ENCODE measurements at regions not wholly inside any gene's neighbourhood (a gene's known extent, or its start where the extent isn't known, plus 50 kb on each side); places are given as distances from the start of the nearest gene placed in this dataset.

DNA sequence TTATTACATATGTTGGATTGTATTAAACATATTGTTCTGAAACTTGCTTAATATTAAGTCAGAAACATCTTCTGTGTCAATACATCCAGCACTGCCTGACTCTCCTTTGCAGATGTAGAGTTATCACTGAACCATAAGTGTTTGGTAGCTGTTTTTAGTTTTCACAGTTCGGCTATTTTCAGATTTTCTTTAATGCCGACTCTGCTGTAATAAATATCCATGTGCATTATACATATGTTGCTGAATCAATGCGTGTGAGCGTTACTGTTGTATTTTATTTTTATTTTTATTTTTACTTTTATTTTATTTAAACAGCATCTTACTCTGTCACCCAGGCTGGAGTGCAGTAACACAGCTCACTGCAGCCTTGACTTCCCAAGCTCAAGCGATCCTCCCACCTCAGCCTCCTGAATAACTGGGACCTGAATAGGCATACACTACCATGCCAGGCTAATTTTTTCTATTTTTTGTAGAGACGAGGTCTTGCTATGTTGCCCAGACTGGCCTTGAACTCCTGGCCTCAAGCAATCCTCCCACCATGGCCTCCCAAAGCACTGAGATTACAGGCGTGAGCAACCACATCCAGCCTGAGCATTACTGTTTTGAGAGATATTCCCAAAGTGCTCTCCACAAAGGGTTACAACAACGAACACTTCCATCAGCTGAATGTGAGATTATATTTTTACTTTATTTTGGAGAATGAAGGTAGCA is 50.7 kb upstream of the NOCT start:
- TF ChIP-seq, protein P1, sequence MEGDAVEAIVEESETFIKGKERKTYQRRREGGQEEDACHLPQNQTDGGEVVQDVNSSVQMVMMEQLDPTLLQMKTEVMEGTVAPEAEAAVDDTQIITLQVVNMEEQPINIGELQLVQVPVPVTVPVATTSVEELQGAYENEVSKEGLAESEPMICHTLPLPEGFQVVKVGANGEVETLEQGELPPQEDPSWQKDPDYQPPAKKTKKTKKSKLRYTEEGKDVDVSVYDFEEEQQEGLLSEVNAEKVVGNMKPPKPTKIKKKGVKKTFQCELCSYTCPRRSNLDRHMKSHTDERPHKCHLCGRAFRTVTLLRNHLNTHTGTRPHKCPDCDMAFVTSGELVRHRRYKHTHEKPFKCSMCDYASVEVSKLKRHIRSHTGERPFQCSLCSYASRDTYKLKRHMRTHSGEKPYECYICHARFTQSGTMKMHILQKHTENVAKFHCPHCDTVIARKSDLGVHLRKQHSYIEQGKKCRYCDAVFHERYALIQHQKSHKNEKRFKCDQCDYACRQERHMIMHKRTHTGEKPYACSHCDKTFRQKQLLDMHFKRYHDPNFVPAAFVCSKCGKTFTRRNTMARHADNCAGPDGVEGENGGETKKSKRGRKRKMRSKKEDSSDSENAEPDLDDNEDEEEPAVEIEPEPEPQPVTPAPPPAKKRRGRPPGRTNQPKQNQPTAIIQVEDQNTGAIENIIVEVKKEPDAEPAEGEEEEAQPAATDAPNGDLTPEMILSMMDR (IDR thresholded peaks at IDR 0.05; ENCODE audit: insufficient read depth, low read depth, low read length, missing control alignments), result no peak
- no peak for DNase-seq (ENCODE audit: low read depth)
- H3K4me3 ChIP-seq (ENCODE audit: low read depth, low read length), result no peak overlapping the region

DNA sequence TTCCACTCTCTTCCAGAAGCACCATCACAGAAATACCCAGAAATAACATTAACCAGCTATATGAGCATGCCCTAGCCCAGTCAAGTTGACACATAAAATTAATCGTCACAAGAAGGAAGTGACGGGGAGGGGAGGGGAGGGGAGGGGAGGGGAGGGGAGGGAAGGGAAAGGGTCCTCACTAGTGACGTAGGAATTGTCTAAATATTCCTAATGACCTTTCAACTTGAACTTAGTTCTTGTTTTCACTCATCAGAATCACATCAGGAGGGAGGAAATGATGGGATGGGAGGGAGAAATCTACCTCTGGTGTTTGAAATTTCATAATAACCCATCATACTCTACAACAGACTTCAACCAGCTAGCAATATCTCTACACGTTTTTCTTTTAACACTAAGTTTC is 52.2 kb upstream of the NOCT start:
- no peak overlapping the region for H3K4me3 ChIP-seq (ENCODE audit: low read depth, low read length)
- no peak for DNase-seq (ENCODE audit: low read depth)
- TF ChIP-seq, protein P1 (IDR thresholded peaks at IDR 0.05; ENCODE audit: insufficient read depth, low read depth, low read length, missing control alignments), result no peak

DNA sequence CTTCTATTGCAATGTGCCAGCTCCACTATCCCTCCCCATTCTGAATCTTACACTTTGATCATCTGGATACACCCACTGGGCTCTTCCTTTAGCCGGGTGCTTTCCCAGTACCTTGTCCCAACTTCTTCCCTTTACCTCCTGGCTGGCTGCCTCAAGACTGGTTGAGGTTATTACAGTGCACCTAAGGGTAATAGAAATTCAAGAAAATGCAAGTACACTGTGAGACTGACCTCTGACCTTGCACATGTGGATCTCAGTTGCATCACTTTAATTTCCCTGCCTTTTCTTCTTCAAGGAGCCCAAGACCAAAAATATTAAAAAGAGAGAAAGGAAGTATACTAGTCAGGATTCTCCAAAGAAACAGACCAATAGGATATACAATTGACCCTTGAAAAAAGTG is 53.9 kb upstream of the NOCT start:
- no peak for DNase-seq (ENCODE audit: low read depth)
- TF ChIP-seq, protein P1 (IDR thresholded peaks at IDR 0.05; ENCODE audit: insufficient read depth, low read depth, low read length, missing control alignments), result no peak

DNA sequence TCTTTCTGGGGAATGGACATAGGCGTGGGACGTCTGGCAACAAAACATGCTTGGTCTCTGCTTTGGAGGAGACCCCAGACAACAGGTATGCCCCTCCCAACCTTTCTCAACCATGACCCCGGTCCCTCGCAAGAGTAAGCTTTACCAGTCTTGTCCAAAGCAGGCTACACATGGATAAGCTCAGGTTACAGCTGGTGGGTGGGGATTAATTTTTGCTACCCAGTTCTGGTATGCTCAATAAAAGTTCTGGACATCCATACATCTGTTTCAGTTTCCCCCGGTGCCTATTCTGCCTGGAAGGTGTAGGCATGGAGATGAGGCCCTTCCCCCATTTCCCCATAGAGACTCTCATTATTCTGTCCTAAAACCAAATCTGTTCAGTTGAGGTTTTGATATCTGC is 54.5 kb upstream of the NOCT start:
- TF ChIP-seq, protein P1 (IDR thresholded peaks at IDR 0.05; ENCODE audit: insufficient read depth, low read depth, low read length, missing control alignments), result no peak
- no peak overlapping the region for H3K4me3 ChIP-seq (ENCODE audit: low read depth, low read length)
- no peak for DNase-seq (ENCODE audit: low read depth)

More for the DNA sequence above, 53.9 kb upstream of the NOCT start:
- H3K4me3 ChIP-seq (ENCODE audit: low read depth, low read length), result no peak overlapping the region

DNA sequence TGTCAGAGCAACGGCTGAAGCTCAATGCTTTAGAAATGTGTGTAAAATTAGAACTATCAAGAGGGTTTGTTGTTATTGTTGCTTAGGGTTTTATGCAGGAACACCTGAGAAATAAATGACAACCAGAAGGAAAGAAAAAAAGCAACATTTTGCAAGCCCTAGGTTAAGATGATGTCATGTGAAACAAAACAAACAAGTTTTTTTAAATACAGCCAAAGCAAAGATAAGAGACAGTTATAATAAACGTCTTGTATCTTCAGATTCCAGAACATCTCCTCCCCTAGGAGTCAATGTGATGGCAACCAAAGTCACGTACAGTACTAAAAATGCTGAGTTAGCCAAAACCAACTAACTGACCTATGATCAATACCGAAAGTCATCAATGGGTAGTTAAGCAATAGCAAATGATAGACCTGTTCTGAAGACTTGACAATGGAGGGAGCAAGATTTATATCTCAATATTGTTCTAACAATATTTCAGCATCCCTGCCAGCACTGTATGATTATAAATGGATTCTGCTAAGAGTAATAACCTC is 55.3 kb upstream of the NOCT start:
- TF ChIP-seq, protein P1 (IDR thresholded peaks at IDR 0.05; ENCODE audit: insufficient read depth, low read depth, low read length, missing control alignments), result no peak
- DNase-seq (ENCODE audit: low read depth), result no peak
- H3K4me3 ChIP-seq (ENCODE audit: low read depth, low read length), result no peak overlapping the region

DNA sequence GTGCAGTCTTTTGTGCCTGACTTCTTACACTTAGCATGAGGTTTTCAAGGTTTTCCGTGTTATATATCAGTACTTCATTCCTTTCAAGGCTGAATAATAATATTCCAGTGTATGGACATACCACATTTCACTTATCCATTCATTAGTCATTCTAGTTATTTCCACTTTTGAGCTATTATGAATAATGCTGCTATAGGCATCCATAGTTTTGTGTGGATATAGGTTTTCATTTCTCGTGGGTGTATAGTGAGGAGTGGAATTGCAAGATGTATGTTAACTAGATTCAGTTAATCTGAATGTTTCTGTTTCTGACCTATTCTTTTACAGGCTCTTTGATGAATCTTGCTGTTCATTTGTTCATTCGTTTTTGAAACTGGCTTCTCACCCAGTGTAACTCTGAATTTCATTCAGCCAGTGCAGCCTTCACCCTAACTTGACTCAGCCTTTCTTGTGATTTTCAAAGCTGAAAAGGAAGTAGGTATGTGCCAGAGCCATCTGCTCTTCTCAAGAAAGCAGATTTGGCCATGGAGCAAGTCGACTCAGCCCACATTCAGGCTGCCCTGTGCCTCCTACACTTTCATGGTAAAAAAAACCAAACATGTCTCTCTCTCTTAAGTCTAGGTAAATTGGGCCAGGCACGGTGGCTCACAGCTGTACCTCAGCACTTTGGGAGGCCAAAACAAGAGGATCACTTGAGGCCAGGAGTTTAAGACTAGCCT is 56.3 kb upstream of the NOCT start:
- TF ChIP-seq, protein P1 (IDR thresholded peaks at IDR 0.05; ENCODE audit: insufficient read depth, low read depth, low read length, missing control alignments), result no peak
- H3K4me3 ChIP-seq (ENCODE audit: low read depth, low read length), result no peak overlapping the region
- no peak for DNase-seq (ENCODE audit: low read depth)
